DMS153 (cell line): ENCODE measurements at regions not wholly inside any gene's neighbourhood (a gene's known extent, or its start where the extent isn't known, plus 50 kb on each side); places are given as distances from the start of the nearest gene placed in this dataset.

Experiments used
- DNase-seq: peaks from one replicate; lab custom pipeline; 2025; lab: John Stamatoyannopoulos, UW

GRCh38 chr11:45554230-45554967, 111.0 kb downstream of the CHST1 start:
- no peak for DNase-seq

- no peak for DNase-seq
Measured at GRCh38 chr11:45553383-45553936, 112.0 kb downstream of the CHST1 start.

- DNase-seq, result no peak
Measured at GRCh38 chr11:45551191-45551713, 114.2 kb downstream of the CHST1 start.

- DNase-seq, result no peak
Measured at GRCh38 chr11:45549257-45549656, 116.2 kb downstream of the CHST1 start.

- DNase-seq, result no peak
Measured at GRCh38 chr11:45546366-45546765, 119.1 kb downstream of the CHST1 start.

- no peak for DNase-seq
Measured at GRCh38 chr11:45544826-45545225, 120.6 kb downstream of the CHST1 start.

GRCh38 chr11:45543808-45544422, 121.5 kb downstream of the CHST1 start:
- no peak for DNase-seq

GRCh38 chr11:45543081-45543480, 122.3 kb downstream of the CHST1 start:
- no peak for DNase-seq

- no peak for DNase-seq
Measured at GRCh38 chr11:45541693-45542434, 123.6 kb downstream of the CHST1 start.

- no peak for DNase-seq
Measured at GRCh38 chr11:45538939-45539338, 126.5 kb downstream of the CHST1 start.

- DNase-seq, result no peak
Measured at GRCh38 chr11:45538363-45538762, 127.1 kb downstream of the CHST1 start.

GRCh38 chr11:45537614-45538013, 127.8 kb downstream of the CHST1 start:
- DNase-seq, result no peak

- DNase-seq, result no peak
Measured at GRCh38 chr11:45535033-45535432, 130.4 kb downstream of the CHST1 start.

GRCh38 chr11:45534132-45534531, 131.3 kb downstream of the CHST1 start:
- DNase-seq, result no peak

- DNase-seq, result no peak
Measured at GRCh38 chr11:45532546-45532945, 132.9 kb downstream of the CHST1 start.

- no peak for DNase-seq
Measured at GRCh38 chr11:45530776-45531175, 134.6 kb downstream of the CHST1 start.

- DNase-seq, result no peak
Measured at GRCh38 chr11:45530111-45530510, 135.3 kb downstream of the CHST1 start.

GRCh38 chr11:45528435-45528834, 137.0 kb downstream of the CHST1 start:
- no peak for DNase-seq

GRCh38 chr11:45527898-45528297, 137.5 kb downstream of the CHST1 start:
- DNase-seq, result no peak

- DNase-seq, result no peak
Measured at GRCh38 chr11:45525393-45525792, 140.0 kb downstream of the CHST1 start.

GRCh38 chr11:45523760-45524159, 141.7 kb downstream of the CHST1 start:
- DNase-seq, result no peak

GRCh38 chr11:45518833-45519535, 146.4 kb downstream of the CHST1 start:
- no peak for DNase-seq
